Activated CD4-positive, alpha-beta T cell treated with anti-CD3 and anti-CD28 coated beads, Interleukin-2, amount 50 U/mL, for 48 hours (primary cell): ENCODE measurements at regions not wholly inside any gene's neighbourhood (a gene's known extent, or its start where the extent isn't known, plus 50 kb on each side); places are given as distances from the start of the nearest gene placed in this dataset.

Experiments used
- DNase-seq, 2 experiments: peaks; one replicate each; pipeline ENCODE4 v3.0.0-alpha.2; 2020

DNA sequence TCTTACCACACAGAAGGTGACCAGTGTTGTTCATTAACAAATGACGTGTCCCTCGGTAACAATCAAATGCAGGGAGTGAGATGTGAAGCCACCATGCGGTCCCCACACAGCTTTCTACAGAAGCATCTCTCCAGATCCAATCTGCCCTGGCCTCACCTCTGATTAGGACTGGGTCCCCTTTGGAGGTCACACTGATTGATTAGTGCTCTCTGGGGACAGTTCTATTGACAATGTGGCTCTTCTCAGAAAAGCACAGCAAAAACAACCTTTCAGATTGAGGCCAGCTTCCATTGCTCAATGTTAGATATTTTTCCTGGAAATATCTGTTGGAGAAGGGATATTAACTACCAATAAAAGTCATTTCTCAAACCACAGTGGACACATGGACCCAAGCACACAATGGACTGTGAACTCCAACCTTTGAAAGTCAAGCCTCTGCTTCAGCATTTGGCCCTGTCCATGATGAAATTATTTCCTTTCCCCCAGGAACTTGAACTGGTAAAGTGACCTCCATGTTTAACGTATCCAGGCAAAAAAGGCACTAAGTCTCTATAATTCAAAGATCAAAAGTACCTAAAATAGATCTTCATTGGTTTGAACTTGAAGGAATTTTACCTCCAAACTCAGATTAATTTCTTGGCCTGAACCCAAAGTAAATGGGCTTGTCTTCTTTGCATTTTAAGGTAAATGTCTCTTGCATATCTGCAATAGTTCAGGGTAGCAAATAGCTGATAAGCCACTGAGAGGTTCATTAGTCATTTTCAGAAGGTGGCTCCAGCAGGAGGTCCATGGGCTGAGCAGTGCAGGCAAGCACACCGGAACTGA, 118.5 kb downstream of the FOXA2 start:
- DNase-seq, result no peak

- no peak for DNase-seq
These were observed 119.9 kb downstream of the FOXA2 start for GRCh38 chr20:22464312-22465003.

DNA sequence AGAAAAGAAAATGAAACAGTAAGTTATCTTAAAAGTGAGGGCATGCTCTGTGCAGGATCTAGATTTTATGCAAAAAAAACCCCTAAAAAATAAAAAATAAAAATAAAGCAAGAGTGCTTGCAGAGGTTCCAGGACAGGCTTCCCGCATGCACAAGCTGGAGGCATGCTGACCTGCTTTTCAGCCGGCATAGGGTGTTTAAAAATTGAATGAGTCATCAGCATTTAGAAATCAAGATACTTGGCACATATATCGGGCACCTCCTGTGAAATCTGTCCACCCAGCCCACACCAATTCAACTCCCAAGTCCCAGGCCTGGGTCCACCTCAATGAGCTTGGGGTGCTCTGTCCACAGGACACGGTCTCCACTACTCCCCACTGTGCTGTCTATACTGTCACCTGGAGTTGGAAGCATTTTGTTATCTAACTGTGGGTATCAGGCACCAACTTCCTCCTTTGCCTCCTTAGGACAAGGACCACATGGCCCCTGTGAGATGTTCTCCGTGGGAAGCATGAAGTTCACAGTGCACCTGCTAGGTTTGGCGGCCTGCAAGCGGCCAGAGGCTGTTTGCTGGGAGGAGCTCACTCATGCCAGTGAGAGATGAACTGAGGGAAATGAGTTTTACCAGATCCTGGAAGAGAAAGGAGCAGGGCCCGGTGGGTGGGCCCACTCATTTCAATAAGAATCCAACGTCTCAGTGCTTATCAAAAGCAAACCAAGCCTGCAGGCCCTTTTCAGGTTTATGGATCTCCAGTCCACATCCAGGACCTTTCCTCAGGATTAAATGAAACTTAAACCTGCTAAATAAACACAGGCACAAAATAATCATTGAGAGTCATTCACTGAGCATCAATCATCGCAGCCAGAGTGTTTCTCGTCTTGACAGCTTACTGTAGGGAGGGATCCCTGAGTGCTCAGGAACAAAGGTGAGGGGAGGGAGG, 121.1 kb downstream of the FOXA2 start:
- DNase-seq, result no peak

DNA sequence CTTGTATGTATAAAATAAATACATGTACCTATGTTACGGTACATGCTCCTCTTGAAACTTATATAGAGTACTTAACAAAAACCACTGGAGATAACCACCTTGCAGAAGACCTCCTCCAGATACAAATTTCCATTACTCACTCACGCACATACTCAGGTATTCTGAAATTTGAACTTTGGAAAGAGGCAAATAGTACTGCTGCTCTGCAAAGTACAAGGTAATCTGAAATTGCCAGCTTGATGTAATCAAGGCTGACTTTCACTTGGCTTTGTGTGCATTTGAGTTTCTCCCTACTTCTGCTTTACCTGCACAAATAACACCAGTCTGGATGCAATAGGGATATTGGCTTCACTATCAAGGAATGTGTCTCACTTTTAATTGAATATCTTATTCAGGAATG, 123.6 kb downstream of the FOXA2 start:
- no peak for DNase-seq

DNA sequence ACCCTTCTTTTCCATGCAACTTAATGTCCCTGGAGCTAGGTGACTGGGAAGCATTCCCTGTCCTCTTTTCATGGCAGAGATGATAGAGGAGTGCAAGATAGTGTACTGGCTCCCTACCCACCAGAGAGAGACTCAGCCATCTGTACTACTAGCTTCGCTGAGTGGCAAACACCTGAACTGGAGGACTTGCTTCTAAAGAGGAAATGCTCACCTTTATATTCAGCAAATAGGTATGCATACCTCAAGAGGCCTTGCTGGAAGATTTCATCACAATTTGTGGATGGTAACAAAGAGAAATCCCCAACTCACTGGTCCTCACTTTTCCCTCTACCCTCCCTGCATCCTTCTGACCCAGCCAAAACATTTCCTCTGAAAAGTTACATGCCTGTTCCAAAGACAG, 124.1 kb downstream of the FOXA2 start:
- no peak for DNase-seq

GRCh38 chr20:22459754-22460153, 124.6 kb downstream of the FOXA2 start:
- no peak for DNase-seq

- no peak for DNase-seq
These were observed 128.3 kb downstream of the FOXA2 start for GRCh38 chr20:22456109-22456508.

GRCh38 chr20:22455259-22455658, 129.1 kb downstream of the FOXA2 start:
- DNase-seq, result no peak

- DNase-seq, result no peak
These were observed 130.9 kb downstream of the FOXA2 start for GRCh38 chr20:22453244-22454080.

DNA sequence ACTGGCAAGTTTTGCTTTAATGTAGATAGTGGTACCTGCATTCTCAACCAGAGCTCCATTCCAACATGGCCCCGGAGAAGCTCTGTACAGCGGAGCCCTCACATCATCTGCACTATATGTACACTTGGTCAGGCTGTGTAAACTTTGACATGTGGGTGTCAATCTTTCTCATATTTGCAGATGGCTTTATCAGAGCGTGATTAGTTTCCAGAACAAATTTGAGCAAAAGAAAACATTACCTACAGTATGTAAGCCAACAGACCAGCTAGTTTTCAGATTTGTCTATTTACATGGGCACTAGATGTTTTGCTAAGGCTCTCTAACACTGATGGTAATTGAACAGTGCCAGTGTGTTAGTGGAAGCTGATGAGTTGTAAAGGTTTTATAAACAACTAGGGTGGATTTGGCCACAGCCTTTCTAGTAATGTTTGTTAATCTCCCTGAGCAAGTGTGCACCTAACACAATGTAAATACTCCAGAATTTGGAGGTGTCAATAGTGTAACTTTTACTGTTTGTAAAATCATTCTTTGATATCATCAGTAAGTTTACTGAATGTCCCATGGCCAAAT, 131.8 kb downstream of the FOXA2 start:
- no peak for DNase-seq

DNA sequence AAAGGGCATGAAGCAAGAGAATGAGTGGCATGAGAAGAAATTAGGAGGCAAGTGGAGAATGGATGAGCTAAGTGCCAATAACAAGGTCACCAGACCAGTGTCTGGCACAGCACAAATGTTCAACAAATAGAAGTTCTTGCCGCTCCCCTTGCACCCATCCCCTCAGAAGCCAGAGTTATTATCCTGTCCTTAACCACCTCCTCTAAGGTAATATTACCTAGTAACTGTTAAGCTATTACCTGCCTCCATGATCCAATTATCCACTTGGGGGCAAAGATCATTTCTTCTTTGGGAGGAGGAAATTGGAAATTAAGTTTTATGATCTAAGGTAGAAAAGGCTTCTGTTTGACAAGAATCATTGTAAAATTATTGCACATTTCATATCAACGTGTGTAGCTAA, 133.8 kb downstream of the FOXA2 start:
- DNase-seq, result no peak

- DNase-seq, result no peak
These were observed 135.0 kb downstream of the FOXA2 start for GRCh38 chr20:22449188-22449973.

DNA sequence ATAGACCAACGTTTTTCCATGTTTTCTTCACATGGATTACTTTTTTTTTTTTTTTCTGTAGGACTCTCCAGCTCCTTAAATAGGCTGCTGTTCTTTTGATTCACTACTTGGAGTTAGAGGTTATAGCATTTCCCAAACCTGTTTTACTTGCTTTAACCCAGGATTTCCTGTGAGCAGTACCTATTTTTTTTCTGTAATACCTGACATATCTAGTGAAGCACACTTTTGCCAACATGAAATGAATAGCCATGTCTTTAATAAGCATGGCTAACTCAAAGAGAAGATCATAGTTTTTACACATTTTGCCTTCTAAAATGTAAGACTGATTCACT, 137.0 kb downstream of the FOXA2 start:
- no peak for DNase-seq

DNA sequence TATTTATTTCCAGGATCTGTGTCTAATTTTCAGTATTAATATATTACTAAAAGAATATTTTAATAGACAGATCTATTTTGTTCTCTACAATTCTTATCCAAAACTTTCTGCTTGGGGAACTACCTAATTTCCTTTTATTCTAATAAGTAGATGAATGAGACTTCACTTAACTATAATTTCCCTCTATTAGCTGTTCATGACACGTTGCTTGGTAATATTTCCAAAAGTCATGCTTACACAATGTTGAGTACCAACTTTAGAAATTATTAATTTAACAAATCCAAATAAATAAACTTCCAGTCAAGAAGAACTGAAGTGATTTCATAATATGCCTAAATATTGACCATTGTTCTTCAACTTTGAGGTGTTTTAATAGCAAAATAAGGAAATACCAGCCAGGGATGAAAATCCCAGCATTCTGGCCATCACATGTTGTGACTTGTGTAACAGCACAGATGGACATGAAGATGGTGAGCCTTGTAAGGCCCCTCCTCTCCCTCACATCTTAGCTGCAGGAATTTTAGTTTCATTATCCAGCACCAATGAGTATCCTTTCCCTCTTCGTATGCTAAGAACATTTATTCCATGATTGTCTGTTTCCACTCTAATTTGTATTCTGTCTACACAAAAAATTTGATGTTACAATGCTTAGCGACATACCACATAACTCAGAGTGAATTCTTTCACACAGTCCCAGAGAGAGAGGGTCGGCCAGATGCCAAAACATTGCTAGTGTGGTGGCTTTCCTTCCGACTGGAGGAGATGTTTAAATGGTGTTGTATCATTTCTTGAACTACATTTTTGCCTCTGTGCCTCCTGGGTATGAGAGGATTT, 137.5 kb downstream of the FOXA2 start:
- DNase-seq, result no peak

GRCh38 chr20:22442318-22442717, 142.1 kb downstream of the FOXA2 start:
- DNase-seq, result no peak

- DNase-seq, result no peak
These were observed 145.4 kb downstream of the FOXA2 start for GRCh38 chr20:22438926-22439325.

DNA sequence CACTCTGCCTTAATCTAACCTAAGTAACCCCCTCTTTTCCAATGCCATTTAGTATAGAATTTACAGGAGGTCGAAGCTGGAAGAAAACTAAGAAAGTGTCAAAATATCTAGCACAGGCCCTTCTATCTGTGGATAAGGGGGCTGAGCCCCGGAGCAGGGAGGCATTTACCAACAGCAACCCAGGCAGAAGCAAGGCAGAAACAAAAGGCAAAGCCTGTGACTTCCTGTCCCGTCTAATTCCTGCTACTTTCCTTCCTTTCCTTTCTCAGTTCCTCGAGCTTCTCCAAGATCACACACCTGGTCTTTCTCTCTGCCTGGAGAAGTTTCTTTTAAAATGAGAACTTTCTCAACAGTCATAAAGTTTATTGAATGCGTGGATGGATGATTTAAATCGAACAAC, 146.0 kb downstream of the FOXA2 start:
- no peak for DNase-seq

DNA sequence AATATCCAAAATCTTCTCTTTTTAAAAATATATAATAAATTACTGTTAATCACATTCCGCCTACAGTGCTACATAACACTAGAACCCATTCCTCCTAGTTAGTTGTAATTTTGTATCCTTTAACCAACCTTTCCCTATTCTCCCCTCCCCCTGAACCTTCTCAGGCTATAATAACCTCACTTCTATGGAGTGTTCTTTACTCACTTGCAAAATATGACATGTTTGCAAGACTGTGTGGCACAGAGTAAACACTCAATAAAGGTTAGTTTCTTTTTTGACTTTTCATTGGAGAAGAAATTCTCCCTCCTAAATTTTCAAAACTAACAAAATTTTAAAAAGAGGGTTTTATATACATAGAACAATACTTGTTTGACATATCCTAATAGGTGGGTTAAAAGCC, 147.0 kb downstream of the FOXA2 start:
- no peak for DNase-seq

GRCh38 chr20:22431419-22431818, 153.0 kb downstream of the FOXA2 start:
- DNase-seq, result no peak

- no peak for DNase-seq
These were observed 153.6 kb downstream of the FOXA2 start for GRCh38 chr20:22430746-22431168.
